Panc1 (cell line): ENCODE measurements at regions not wholly inside any gene's neighbourhood (a gene's known extent, or its start where the extent isn't known, plus 50 kb on each side); places are given as distances from the start of the nearest gene placed in this dataset.

Experiments used
- ATAC-seq: fragments of 200-7000 bp; cut with Tn5 transposase; 2 replicates; pipeline ENCODE4 v1.9.1; 2020; ENCODE audit warnings: mild to moderate bottlenecking, moderate library complexity
- BruUV-seq: library from RNA; stranded (reverse); fragments of 400-500 nt; replicated peaks from 2 replicates; lab custom pipeline; 2021; lab: Mats Ljungman, UMichigan
- CTCF ChIA-PET: fragments of 300-600 bp; sonication (Branson Sonifier 250); formaldehyde crosslinking; loops from one replicate; lab custom pipeline; 2022; ENCODE audit warnings: antibody characterized with exemption; lab: Charles Lee
- POLR2A ChIA-PET: fragments of 300-600 bp; sonication (Branson Sonifier 250); formaldehyde crosslinking; loops from one replicate; lab custom pipeline; 2022; ENCODE audit warnings: antibody characterized with exemption; lab: Charles Lee
- DNase-seq: peaks from one replicate; pipeline ENCODE4 v3.0.0-alpha.2; 2010; ENCODE audit warnings: low read depth, low spot score
- H3K27ac ChIP-seq: 2 replicates; pipeline ENCODE4 v1.5.1; 2011; ENCODE audit warnings: mild to moderate bottlenecking, low read length, inconsistent platforms
- H3K27me3 ChIP-seq: fragments of 200-500 bp; sonication (Bioruptor generic); 2 replicates; pipeline ENCODE4 v1.6.0; 2014; ENCODE audit warnings: low read length, inconsistent platforms; ENCODE audit not compliant: control insufficient read depth, insufficient read depth
- H3K36me3 ChIP-seq: fragments of 200-500 bp; sonication (Bioruptor generic); 2 replicates; pipeline ENCODE4 v1.5.1; 2014; ENCODE audit warnings: inconsistent platforms, mild to moderate bottlenecking, low read length, moderate library complexity; ENCODE audit not compliant: control insufficient read depth, insufficient read depth
- H3K4me1 ChIP-seq: 2 replicates; pipeline ENCODE4 v1.5.1; 2011; ENCODE audit warnings: inconsistent platforms, mild to moderate bottlenecking, low read length, moderate library complexity; ENCODE audit not compliant: control insufficient read depth, insufficient read depth
- H3K4me3 ChIP-seq, 2 experiments: 2 replicates each; pipeline ENCODE4 v1.5.1; 2011 to 2012; ENCODE audit warnings: low read depth in 2 of 2, low read length in 2 of 2, mild to moderate bottlenecking in 2 of 2, inconsistent platforms in 1 of 2, moderate library complexity in 1 of 2
- H3K9me3 ChIP-seq: fragments of 200-500 bp; sonication (Bioruptor generic); 2 replicates; pipeline ENCODE4 v1.5.1; 2014; ENCODE audit warnings: low read depth, mild to moderate bottlenecking, inconsistent platforms, low read length, moderate library complexity; ENCODE audit not compliant: control insufficient read depth, insufficient read depth
- POLR2AphosphoS5 ChIP-seq: IDR thresholded peaks from 2 replicates; pipeline ENCODE4 v1.6.1; 2012; ENCODE audit warnings: mild to moderate bottlenecking, low read depth, low read length, moderate library complexity
- SIN3A ChIP-seq: IDR thresholded peaks from 2 replicates; pipeline ENCODE4 v1.6.1; 2012; ENCODE audit warnings: low read depth, mild to moderate bottlenecking, low read length, moderate library complexity, borderline replicate concordance; ENCODE audit not compliant: insufficient read depth
- TCF7L2 ChIP-seq: IDR thresholded peaks from 2 replicates; pipeline ENCODE4 v1.6.1; 2011; ENCODE audit warnings: mild to moderate bottlenecking, low read depth, low read length, inconsistent platforms
- in situ Hi-C: cut with HindIII; loops from 2 replicates; pipeline ENCODE4 v1.10.0; 2016; ENCODE audit warnings: low sequenced_read_pairs, low pct_unique_long_range_greater_than_20kb
- intact Hi-C: fragments of 100-400 bp; cut with micrococcal nuclease; formaldehyde crosslinking; loops from one replicate; pipeline ENCODE4 v1.10.0; 2022; ENCODE audit not compliant: unreplicated experiment
- TF ChIP-seq, protein P1 (sequence below), 2 experiments: IDR thresholded peaks; 2 replicates each; pipeline ENCODE4 v1.6.1; 2011 to 2012; ENCODE audit warnings: low read depth in 2 of 2, control low read depth in 1 of 2, low read length in 1 of 2, mild to moderate bottlenecking in 1 of 2, moderate library complexity in 1 of 2; ENCODE audit not compliant: insufficient read depth in 1 of 2
- TF ChIP-seq, protein P2 (sequence below): fragments of 450-650 bp; IDR thresholded peaks from 2 replicates; pipeline ENCODE4 v1.5.1; 2017; ENCODE audit warnings: mild to moderate bottlenecking

- intact Hi-C loops = no loop called here
- BruUV-seq = no TSS peak
- Histone ChIP-seq H3K36me3 (no peaks in the 10 kb centered on the region), H3K27me3 (no peaks in the 10 kb centered on the region; the same call in 1 of the 2 replicates), H3K27ac (no peak overlapping the region), H3K4me3 (no peak overlapping the region), H3K4me1 (no peaks in the 10 kb centered on the region), H3K9me3 (no peaks in the 10 kb centered on the region)
- POLR2A ChIA-PET = no interaction called here
- in situ Hi-C loops = no loop called here
- CTCF ChIA-PET = no interaction called here
- DNase-seq (no peak), ATAC-seq (no peak)
- TF ChIP-seq, protein P1, sequence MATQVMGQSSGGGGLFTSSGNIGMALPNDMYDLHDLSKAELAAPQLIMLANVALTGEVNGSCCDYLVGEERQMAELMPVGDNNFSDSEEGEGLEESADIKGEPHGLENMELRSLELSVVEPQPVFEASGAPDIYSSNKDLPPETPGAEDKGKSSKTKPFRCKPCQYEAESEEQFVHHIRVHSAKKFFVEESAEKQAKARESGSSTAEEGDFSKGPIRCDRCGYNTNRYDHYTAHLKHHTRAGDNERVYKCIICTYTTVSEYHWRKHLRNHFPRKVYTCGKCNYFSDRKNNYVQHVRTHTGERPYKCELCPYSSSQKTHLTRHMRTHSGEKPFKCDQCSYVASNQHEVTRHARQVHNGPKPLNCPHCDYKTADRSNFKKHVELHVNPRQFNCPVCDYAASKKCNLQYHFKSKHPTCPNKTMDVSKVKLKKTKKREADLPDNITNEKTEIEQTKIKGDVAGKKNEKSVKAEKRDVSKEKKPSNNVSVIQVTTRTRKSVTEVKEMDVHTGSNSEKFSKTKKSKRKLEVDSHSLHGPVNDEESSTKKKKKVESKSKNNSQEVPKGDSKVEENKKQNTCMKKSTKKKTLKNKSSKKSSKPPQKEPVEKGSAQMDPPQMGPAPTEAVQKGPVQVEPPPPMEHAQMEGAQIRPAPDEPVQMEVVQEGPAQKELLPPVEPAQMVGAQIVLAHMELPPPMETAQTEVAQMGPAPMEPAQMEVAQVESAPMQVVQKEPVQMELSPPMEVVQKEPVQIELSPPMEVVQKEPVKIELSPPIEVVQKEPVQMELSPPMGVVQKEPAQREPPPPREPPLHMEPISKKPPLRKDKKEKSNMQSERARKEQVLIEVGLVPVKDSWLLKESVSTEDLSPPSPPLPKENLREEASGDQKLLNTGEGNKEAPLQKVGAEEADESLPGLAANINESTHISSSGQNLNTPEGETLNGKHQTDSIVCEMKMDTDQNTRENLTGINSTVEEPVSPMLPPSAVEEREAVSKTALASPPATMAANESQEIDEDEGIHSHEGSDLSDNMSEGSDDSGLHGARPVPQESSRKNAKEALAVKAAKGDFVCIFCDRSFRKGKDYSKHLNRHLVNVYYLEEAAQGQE (IDR thresholded peaks at IDR 0.05; ENCODE audit: insufficient read depth in 1 of 2, low read depth in 2 of 2, low read length in 1 of 2) = no peak
- TF ChIP-seq SIN3A = no peak
- TF ChIP-seq, protein P2, sequence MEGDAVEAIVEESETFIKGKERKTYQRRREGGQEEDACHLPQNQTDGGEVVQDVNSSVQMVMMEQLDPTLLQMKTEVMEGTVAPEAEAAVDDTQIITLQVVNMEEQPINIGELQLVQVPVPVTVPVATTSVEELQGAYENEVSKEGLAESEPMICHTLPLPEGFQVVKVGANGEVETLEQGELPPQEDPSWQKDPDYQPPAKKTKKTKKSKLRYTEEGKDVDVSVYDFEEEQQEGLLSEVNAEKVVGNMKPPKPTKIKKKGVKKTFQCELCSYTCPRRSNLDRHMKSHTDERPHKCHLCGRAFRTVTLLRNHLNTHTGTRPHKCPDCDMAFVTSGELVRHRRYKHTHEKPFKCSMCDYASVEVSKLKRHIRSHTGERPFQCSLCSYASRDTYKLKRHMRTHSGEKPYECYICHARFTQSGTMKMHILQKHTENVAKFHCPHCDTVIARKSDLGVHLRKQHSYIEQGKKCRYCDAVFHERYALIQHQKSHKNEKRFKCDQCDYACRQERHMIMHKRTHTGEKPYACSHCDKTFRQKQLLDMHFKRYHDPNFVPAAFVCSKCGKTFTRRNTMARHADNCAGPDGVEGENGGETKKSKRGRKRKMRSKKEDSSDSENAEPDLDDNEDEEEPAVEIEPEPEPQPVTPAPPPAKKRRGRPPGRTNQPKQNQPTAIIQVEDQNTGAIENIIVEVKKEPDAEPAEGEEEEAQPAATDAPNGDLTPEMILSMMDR = no peak
- TF ChIP-seq POLR2AphosphoS5 = no peak
- no peak for TF ChIP-seq TCF7L2
Measured at GRCh38 chr4:10354746-10355145, 102.5 kb downstream of the ZNF518B start.

- intact Hi-C loops (no loop called here), in situ Hi-C loops (no loop called here)
- no peaks in the 10 kb centered on the region for H3K36me3 ChIP-seq
- H3K4me1 ChIP-seq = no peaks in the 10 kb centered on the region
- CTCF ChIA-PET = no interaction called here
- H3K4me3 ChIP-seq = no peak overlapping the region
- H3K9me3 ChIP-seq = no peaks in the 10 kb centered on the region
- no peaks in the 10 kb centered on the region; the same call in 1 of the 2 replicates for H3K27me3 ChIP-seq
- no peak for TF ChIP-seq TCF7L2
- TF ChIP-seq POLR2AphosphoS5 = no peak
- TF ChIP-seq, protein P2 = no peak
- TF ChIP-seq, protein P1 (IDR thresholded peaks at IDR 0.05; ENCODE audit: insufficient read depth in 1 of 2, low read depth in 2 of 2, low read length in 1 of 2) = no peak
- TF ChIP-seq SIN3A = no peak
- no peak for ATAC-seq
- POLR2A ChIA-PET = no interaction called here
- DNase-seq = no peak
- no peak overlapping the region for H3K27ac ChIP-seq
- no TSS peak for BruUV-seq
Measured at GRCh38 chr4:10354225-10354624, 103.0 kb downstream of the ZNF518B start.
